IPS-15b (cell line): ENCODE measurements at regions not wholly inside any gene's neighbourhood (a gene's known extent, or its start where the extent isn't known, plus 50 kb on each side); places are given as distances from the start of the nearest gene placed in this dataset.
"Not testable (repeated sequence)": the region's sequence is repeated elsewhere in the genome, so short reads cannot be mapped to it uniquely, and the experiment has no call there.

Experiments
- H3K27me3 ChIP-seq: one replicate; pipeline ENCODE4 v1.6.1; 2013; ENCODE audit warnings: low read length; ENCODE audit not compliant: control insufficient read depth, insufficient read depth
- H3K36me3 ChIP-seq: one replicate; pipeline ENCODE4 v1.6.1; 2013; ENCODE audit warnings: low read length; ENCODE audit not compliant: control insufficient read depth, insufficient read depth
- H3K4me1 ChIP-seq: one replicate; pipeline ENCODE4 v1.6.1; 2013; ENCODE audit warnings: mild to moderate bottlenecking, low read length; ENCODE audit not compliant: control insufficient read depth, insufficient read depth
- H3K4me3 ChIP-seq: one replicate; pipeline ENCODE4 v1.5.1; 2013; ENCODE audit warnings: low read depth, low read length
- H3K9ac ChIP-seq: one replicate; pipeline ENCODE4 v1.6.1; 2013; ENCODE audit warnings: low read depth, mild to moderate bottlenecking, low read length
- H3K9me3 ChIP-seq: one replicate; pipeline ENCODE4 v1.6.1; 2013; ENCODE audit warnings: mild to moderate bottlenecking, low read length; ENCODE audit not compliant: control insufficient read depth, insufficient read depth

DNA sequence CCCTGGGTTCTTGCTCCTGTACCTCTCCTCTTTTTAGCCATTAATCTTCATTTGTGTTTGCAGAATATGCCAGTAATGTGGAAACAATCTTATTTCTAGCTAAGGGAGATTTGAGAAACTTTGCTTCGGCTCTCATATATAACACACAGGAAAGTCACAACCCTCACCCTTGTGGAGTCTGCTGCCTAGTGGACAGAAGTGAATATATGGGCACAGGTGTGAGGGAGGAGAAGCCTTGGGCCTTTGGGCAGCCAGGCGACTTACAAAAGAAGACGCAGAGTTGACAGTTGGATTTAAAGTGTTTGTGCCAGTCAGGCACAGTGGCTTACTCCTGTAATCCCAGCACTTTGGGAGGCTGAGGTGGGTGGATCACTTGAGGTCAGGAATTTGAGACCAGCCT, 181.8 kb upstream of the TBL1XR1 start:
- H3K4me1 ChIP-seq = no peaks in the 10 kb centered on the region
- H3K4me3 ChIP-seq = no peak overlapping the region
- H3K36me3 ChIP-seq = no peaks in the 10 kb centered on the region
- H3K9ac ChIP-seq = no peak overlapping the region
- no peaks in the 10 kb centered on the region for H3K9me3 ChIP-seq
- no peaks in the 10 kb centered on the region for H3K27me3 ChIP-seq

DNA sequence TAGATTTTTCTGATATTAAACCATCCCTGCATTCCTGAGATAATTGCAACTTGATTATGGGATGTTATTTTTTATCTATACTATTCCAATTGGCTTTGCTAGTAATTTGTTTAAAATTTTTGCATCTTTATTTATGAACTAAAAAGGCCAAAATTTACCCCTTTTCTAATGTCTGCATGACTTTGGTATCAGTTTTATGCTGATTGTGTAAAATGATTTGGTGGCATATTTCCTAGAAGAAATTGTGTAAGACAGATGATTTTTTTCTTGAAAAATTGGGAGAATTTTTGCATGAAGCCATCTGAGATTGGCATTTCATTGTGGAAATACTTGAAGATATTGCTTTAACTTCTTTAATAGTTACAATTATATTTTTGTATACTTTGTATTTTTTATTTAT, 183.8 kb upstream of the TBL1XR1 start:
- no peaks in the 10 kb centered on the region for H3K9me3 ChIP-seq
- H3K27me3 ChIP-seq = no peaks in the 10 kb centered on the region
- peaks cover 5% of the 10 kb centered on the region for H3K4me1 ChIP-seq
- H3K9ac ChIP-seq = no peak overlapping the region
- no peak overlapping the region for H3K4me3 ChIP-seq
- no peaks in the 10 kb centered on the region for H3K36me3 ChIP-seq

GRCh38 chr3:177382944-177383343, 185.7 kb upstream of the TBL1XR1 start:
- H3K9ac ChIP-seq = no peak overlapping the region
- no peak overlapping the region for H3K4me3 ChIP-seq
- no peaks in the 10 kb centered on the region for H3K27me3 ChIP-seq
- no peaks in the 10 kb centered on the region for H3K9me3 ChIP-seq
- peaks cover 5% of the 10 kb centered on the region for H3K4me1 ChIP-seq
- no peaks in the 10 kb centered on the region for H3K36me3 ChIP-seq

GRCh38 chr3:177385186-177385585, 187.9 kb upstream of the TBL1XR1 start:
- Histone ChIP-seq H3K36me3 (no peaks in the 10 kb centered on the region), H3K4me1 (peaks cover 5% of the 10 kb centered on the region), H3K27me3 (no peaks in the 10 kb centered on the region)

GRCh38 chr3:177385831-177386301, 188.6 kb upstream of the TBL1XR1 start:
- H3K4me1 ChIP-seq = peaks cover 5% of the 10 kb centered on the region
- no peaks in the 10 kb centered on the region for H3K9me3 ChIP-seq
- no peak overlapping the region for H3K9ac ChIP-seq
- H3K36me3 ChIP-seq = no peaks in the 10 kb centered on the region
- no peaks in the 10 kb centered on the region for H3K27me3 ChIP-seq
- no peak overlapping the region for H3K4me3 ChIP-seq

More at GRCh38 chr3:177385186-177385585, 187.9 kb upstream of the TBL1XR1 start:
- Histone ChIP-seq H3K9ac (no peak overlapping the region), H3K4me3 (no peak overlapping the region), H3K9me3 (no peaks in the 10 kb centered on the region)

- Histone ChIP-seq H3K4me1 (peaks cover 5% of the 10 kb centered on the region), H3K27me3 (no peaks in the 10 kb centered on the region), H3K9ac (no peak overlapping the region), H3K4me3 (no peak overlapping the region), H3K36me3 (no peaks in the 10 kb centered on the region), H3K9me3 (no peaks in the 10 kb centered on the region)
Observed at GRCh38 chr3:177388209-177388608, 190.9 kb upstream of the TBL1XR1 start.

DNA sequence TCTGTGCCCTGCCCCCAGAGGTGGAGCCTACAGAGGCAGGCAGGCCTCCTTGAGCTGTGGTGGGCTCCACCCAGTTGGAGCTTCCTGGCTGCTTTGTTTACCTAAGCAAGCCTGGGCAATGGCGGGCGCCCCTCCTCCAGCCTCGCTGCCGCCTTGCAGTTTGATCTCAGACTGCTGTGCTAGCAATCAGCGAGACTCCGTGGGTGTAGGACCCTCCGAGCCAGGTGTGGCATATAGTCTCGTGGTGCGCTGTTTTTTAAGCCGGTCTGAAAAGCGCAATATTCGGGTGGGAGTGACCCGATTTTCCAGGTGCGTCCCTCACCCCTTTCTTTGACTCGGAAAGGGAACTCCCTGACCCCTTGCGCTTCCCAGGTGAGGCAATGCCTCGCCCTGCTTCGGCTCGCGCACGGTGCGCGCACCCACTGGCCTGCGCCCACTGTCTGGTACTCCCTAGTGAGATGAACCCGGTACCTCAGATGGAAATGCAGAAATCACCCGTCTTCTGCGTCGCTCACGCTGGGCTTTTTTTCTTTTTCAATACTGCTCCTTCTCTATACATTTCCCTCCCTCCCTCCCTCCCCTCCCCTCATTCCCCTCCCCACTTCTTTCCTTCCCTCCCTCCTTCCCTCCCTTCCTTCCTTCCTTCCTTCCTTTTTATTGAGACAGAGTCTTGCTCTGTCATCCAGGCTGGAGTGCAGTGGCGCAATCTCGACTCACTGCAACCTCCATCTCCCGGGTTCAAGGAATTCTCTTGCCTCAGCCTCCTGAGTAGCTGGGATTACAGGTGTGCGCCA, 197.1 kb upstream of the TBL1XR1 start:
- peak overlapping the region; percentile 30 for H3K4me3 ChIP-seq
- H3K9ac ChIP-seq, H3K9me3 ChIP-seq, H3K27me3 ChIP-seq, H3K4me1 ChIP-seq, H3K36me3 ChIP-seq: not testable (repeated sequence)

DNA sequence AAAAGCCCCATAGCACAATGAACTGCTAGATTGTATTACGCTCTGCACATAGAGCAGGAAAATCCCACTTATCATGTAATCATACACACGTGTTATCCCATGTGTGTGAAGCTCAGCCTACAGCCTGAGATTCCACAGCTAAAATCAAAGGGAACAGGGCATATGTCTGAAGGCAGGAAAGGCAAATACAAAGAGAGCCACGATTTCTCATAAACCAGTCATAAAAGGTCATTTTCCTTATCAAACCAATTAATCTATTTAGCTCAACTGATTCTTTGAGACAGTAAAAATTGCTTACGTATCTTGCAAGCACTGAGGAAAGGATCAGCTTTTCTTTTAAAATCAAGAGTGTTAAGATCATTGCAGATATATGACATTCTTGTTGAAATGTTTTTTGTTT, 199.5 kb upstream of the TBL1XR1 start:
- no peaks in the 10 kb centered on the region for H3K36me3 ChIP-seq
- H3K27me3 ChIP-seq = no peaks in the 10 kb centered on the region
- H3K4me1 ChIP-seq = no peaks in the 10 kb centered on the region
- H3K4me3 ChIP-seq = no peak overlapping the region
- H3K9me3 ChIP-seq = no peaks in the 10 kb centered on the region
- no peak overlapping the region for H3K9ac ChIP-seq

- no peaks in the 10 kb centered on the region for H3K9me3 ChIP-seq
- no peaks in the 10 kb centered on the region for H3K4me1 ChIP-seq
- H3K36me3 ChIP-seq = no peaks in the 10 kb centered on the region
- H3K27me3 ChIP-seq = no peaks in the 10 kb centered on the region
- no peak overlapping the region for H3K4me3 ChIP-seq
- H3K9ac ChIP-seq = no peak overlapping the region
Observed at GRCh38 chr3:177401375-177401774, 204.1 kb upstream of the TBL1XR1 start.

- Histone ChIP-seq H3K9me3 (no peaks in the 10 kb centered on the region), H3K4me1 (no peaks in the 10 kb centered on the region), H3K4me3 (no peak overlapping the region), H3K36me3 (no peaks in the 10 kb centered on the region), H3K9ac (no peak overlapping the region), H3K27me3 (no peaks in the 10 kb centered on the region)
Observed at GRCh38 chr3:177402533-177402932, 205.3 kb upstream of the TBL1XR1 start.

DNA sequence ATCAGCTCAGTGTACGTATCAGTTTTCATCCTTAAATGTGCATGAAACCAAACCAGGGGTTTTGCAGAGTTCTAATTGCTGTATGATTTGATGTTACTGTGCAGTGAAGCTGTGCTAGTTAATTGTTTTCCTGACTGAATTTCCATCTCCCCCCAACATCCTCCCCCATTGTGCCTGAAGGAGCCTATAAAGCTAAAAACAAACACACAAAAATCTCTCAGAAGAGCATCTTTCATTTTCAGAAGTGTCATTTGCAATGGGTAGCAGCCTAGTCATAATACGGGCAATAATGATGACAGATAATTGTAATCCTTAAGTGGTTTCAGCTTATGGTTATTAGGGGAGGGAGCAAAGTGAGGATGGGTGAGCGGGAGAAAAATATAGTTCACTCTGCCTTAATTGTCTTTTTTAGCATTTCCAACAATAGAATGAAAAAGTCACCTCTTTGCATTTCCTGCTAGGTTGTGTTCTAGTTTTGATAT, 207.9 kb upstream of the TBL1XR1 start:
- Histone ChIP-seq H3K27me3 (no peaks in the 10 kb centered on the region), H3K4me3 (no peak overlapping the region), H3K9me3 (no peaks in the 10 kb centered on the region), H3K36me3 (no peaks in the 10 kb centered on the region), H3K4me1 (no peaks in the 10 kb centered on the region), H3K9ac (no peak overlapping the region)

DNA sequence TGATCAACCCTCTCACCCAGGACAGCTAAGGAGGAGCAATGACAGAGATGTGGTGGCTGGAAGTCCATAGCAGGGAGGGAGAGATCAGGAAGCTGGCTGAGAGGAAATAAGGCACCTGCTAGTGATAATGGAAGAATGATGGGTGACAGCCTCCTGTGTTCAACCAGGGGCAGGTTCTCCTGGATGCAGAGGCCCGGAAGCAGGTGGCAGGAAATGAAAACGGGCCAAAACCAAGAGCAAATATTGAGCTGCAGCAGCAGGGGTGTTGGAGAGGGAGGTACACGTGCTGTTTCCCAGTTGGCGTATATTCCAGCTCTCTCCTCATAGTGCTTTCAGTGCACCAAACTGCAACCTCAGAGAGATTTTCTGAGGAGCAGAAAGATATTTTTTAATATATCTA, 213.4 kb upstream of the TBL1XR1 start:
- H3K36me3 ChIP-seq = no peaks in the 10 kb centered on the region
- no peaks in the 10 kb centered on the region for H3K9me3 ChIP-seq
- H3K27me3 ChIP-seq = no peaks in the 10 kb centered on the region
- H3K9ac ChIP-seq = no peak overlapping the region
- no peaks in the 10 kb centered on the region for H3K4me1 ChIP-seq
- no peak overlapping the region for H3K4me3 ChIP-seq
